ENCODE measurements at regions not wholly inside any gene's neighbourhood (a gene's known extent, or its start where the extent isn't known, plus 50 kb on each side); places are given as distances from the start of the nearest gene placed in this dataset.

- DNase-seq (ENCODE audit: low spot score): no peak
These were observed 480.4 kb downstream of the CETN3 start for GRCh38 chr5:89929173-89929572.

GRCh38 chr5:89922161-89922560 lies 487.4 kb downstream of the CETN3 start:
- DNase-seq (ENCODE audit: low spot score): no peak

- no peak for DNase-seq (ENCODE audit: low spot score)
These were observed 492.4 kb downstream of the CETN3 start for GRCh38 chr5:89917112-89917511.

- no peak for DNase-seq (ENCODE audit: low spot score)
These were observed 493.4 kb downstream of the CETN3 start for GRCh38 chr5:89916131-89916530.

- DNase-seq (ENCODE audit: low spot score): no peak
These were observed 500.7 kb downstream of the CETN3 start for GRCh38 chr5:89908876-89909275.

GRCh38 chr5:89904442-89904841 lies 505.1 kb downstream of the CETN3 start:
- DNase-seq (ENCODE audit: low spot score): no peak

- no peak for DNase-seq (ENCODE audit: low spot score)
These were observed 507.6 kb downstream of the CETN3 start for GRCh38 chr5:89901983-89902382.

GRCh38 chr5:89901346-89901745 lies 508.2 kb downstream of the CETN3 start:
- DNase-seq (ENCODE audit: low spot score): no peak

GRCh38 chr5:89900346-89900745 lies 509.2 kb downstream of the CETN3 start:
- DNase-seq (ENCODE audit: low spot score): no peak

- no peak for DNase-seq (ENCODE audit: low spot score)
These were observed 510.0 kb downstream of the CETN3 start for GRCh38 chr5:89899559-89899958.

- DNase-seq (ENCODE audit: low spot score): no peak
These were observed 516.0 kb downstream of the CETN3 start for GRCh38 chr5:89893546-89893945.

GRCh38 chr5:89885670-89886069 lies 523.9 kb downstream of the CETN3 start:
- DNase-seq (ENCODE audit: low spot score): no peak

- no peak for DNase-seq (ENCODE audit: low spot score)
These were observed 525.6 kb downstream of the CETN3 start for GRCh38 chr5:89883967-89884366.

GRCh38 chr5:89878140-89879132 lies 531.1 kb downstream of the CETN3 start:
- peak; percentile 57 for DNase-seq (ENCODE audit: low spot score)

- peak; percentile 1 for DNase-seq (ENCODE audit: low spot score)
These were observed 537.6 kb downstream of the CETN3 start for GRCh38 chr5:89871906-89872305.

GRCh38 chr5:89869346-89869745 lies 540.2 kb downstream of the CETN3 start:
- no peak for DNase-seq (ENCODE audit: low spot score)

- DNase-seq (ENCODE audit: low spot score): no peak
These were observed 543.1 kb downstream of the CETN3 start for GRCh38 chr5:89866410-89866809.

GRCh38 chr5:89864941-89865340 lies 544.6 kb downstream of the CETN3 start:
- no peak for DNase-seq (ENCODE audit: low spot score)

- DNase-seq (ENCODE audit: low spot score): no peak
These were observed 551.8 kb downstream of the CETN3 start for GRCh38 chr5:89857790-89858189.

GRCh38 chr5:89855417-89855816 lies 554.1 kb downstream of the CETN3 start:
- no peak for DNase-seq (ENCODE audit: low spot score)

GRCh38 chr5:89851911-89852310 lies 557.6 kb downstream of the CETN3 start:
- no peak for DNase-seq (ENCODE audit: low spot score)

- no peak for DNase-seq (ENCODE audit: low spot score)
These were observed 559.1 kb downstream of the CETN3 start for GRCh38 chr5:89850513-89850865.

- no peak for DNase-seq (ENCODE audit: low spot score)
These were observed 559.6 kb downstream of the CETN3 start for GRCh38 chr5:89849830-89850512.
